ENCODE measurements at regions not wholly inside any gene's neighbourhood (a gene's known extent, or its start where the extent isn't known, plus 50 kb on each side); places are given as distances from the start of the nearest gene placed in this dataset.
"Not testable (repeated sequence)": the region's sequence is repeated elsewhere in the genome, so short reads cannot be mapped to it uniquely, and the experiment has no call there.

- DNase-seq (ENCODE audit: low read depth) = no peak
These were observed 91.8 kb upstream of the TSC22D1 start for GRCh38 chr13:44667943-44668342.

- DNase-seq (ENCODE audit: low read depth) = not testable (repeated sequence)
These were observed 90.4 kb upstream of the TSC22D1 start for GRCh38 chr13:44666538-44666937.

- no peak for DNase-seq (ENCODE audit: low read depth)
These were observed 88.2 kb upstream of the TSC22D1 start for GRCh38 chr13:44664308-44664707.

GRCh38 chr13:44662515-44662914 is 86.4 kb upstream of the TSC22D1 start:
- DNase-seq (ENCODE audit: low read depth) = no peak

- no peak for DNase-seq (ENCODE audit: low read depth)
These were observed 85.8 kb upstream of the TSC22D1 start for GRCh38 chr13:44661936-44662335.

- DNase-seq (ENCODE audit: low read depth) = peak; percentile 44
These were observed 83.9 kb upstream of the TSC22D1 start for GRCh38 chr13:44660050-44660449.

GRCh38 chr13:44652962-44653660 is 77.0 kb upstream of the TSC22D1 start:
- no peak for DNase-seq (ENCODE audit: low read depth)

- no peak for DNase-seq (ENCODE audit: low read depth)
These were observed 76.0 kb upstream of the TSC22D1 start for GRCh38 chr13:44652168-44652567.

GRCh38 chr13:44651724-44652123 is 75.6 kb upstream of the TSC22D1 start:
- DNase-seq (ENCODE audit: low read depth) = no peak

- no peak for DNase-seq (ENCODE audit: low read depth)
These were observed 75.1 kb upstream of the TSC22D1 start for GRCh38 chr13:44651209-44651608.

GRCh38 chr13:44649834-44650233 is 73.7 kb upstream of the TSC22D1 start:
- DNase-seq (ENCODE audit: low read depth) = no peak

- DNase-seq (ENCODE audit: low read depth) = no peak
These were observed 72.9 kb upstream of the TSC22D1 start for GRCh38 chr13:44649104-44649428.

- no peak for DNase-seq (ENCODE audit: low read depth)
These were observed 72.4 kb upstream of the TSC22D1 start for GRCh38 chr13:44648392-44649103.

GRCh38 chr13:44647560-44647959 is 71.4 kb upstream of the TSC22D1 start:
- not testable (repeated sequence) for DNase-seq (ENCODE audit: low read depth)

- no peak for DNase-seq (ENCODE audit: low read depth)
These were observed 69.9 kb upstream of the TSC22D1 start for GRCh38 chr13:44646044-44646443.

GRCh38 chr13:44643256-44643655 is 67.1 kb upstream of the TSC22D1 start:
- DNase-seq (ENCODE audit: low read depth) = no peak

- no peak for DNase-seq (ENCODE audit: low read depth)
These were observed 61.5 kb upstream of the TSC22D1 start for GRCh38 chr13:44637581-44637980.

GRCh38 chr13:44629465-44630183 is 53.5 kb upstream of the TSC22D1 start:
- no peak for DNase-seq (ENCODE audit: low read depth)

- DNase-seq (ENCODE audit: low read depth) = not testable (repeated sequence)
These were observed 52.7 kb upstream of the TSC22D1 start for GRCh38 chr13:44628826-44629225.

GRCh38 chr13:44627441-44627840 is 51.3 kb upstream of the TSC22D1 start:
- DNase-seq (ENCODE audit: low read depth) = no peak

- no peak for DNase-seq (ENCODE audit: low read depth)
These were observed 50.0 kb upstream of the TSC22D1 start for GRCh38 chr13:44626176-44626575.
